Type B pancreatic cell (in vitro differentiated cells): ENCODE measurements at regions not wholly inside any gene's neighbourhood (a gene's known extent, or its start where the extent isn't known, plus 50 kb on each side); places are given as distances from the start of the nearest gene placed in this dataset.

Experiments
- DNase-seq: peaks from one replicate; pipeline ENCODE4 v3.0.0; 2021; ENCODE audit warnings: mixed read lengths; ENCODE audit not compliant: unreplicated experiment; ENCODE audit errors: extremely low spot score
- H3K27ac Mint-ChIP-seq: 2 replicates; pipeline ENCODE4 v1.8.0; 2021; ENCODE audit warnings: mild to moderate bottlenecking, mixed read lengths
- H3K27me3 Mint-ChIP-seq: 2 replicates; pipeline ENCODE4 v1.8.0; 2021; ENCODE audit warnings: mixed read lengths
- H3K36me3 Mint-ChIP-seq: 2 replicates; pipeline ENCODE4 v1.8.0; 2021; ENCODE audit warnings: mixed read lengths
- H3K4me1 Mint-ChIP-seq: one replicate; pipeline ENCODE4 v1.8.0; 2021; ENCODE audit warnings: mixed read lengths; ENCODE audit not compliant: unreplicated experiment
- H3K4me3 Mint-ChIP-seq: 2 replicates; pipeline ENCODE4 v1.8.0; 2021; ENCODE audit warnings: mild to moderate bottlenecking, mixed read lengths
- H3K9me3 Mint-ChIP-seq: 2 replicates; pipeline ENCODE4 v1.8.0; 2021; ENCODE audit warnings: mixed read lengths
- CTCF ChIP-seq: fragments of 200-600 bp; sonication (generic); conservative IDR thresholded peaks from 2 replicates; pipeline ENCODE4 v1.5.0; 2021; ENCODE audit warnings: antibody characterized with exemption, mild to moderate bottlenecking

- Mint-ChIP-seq H3K4me1 (no peaks in the 10 kb centered on the region), H3K4me3 (no peak overlapping the region), H3K36me3 (no peaks in the 10 kb centered on the region), H3K27ac (no peak overlapping the region), H3K27me3 (no peaks in the 10 kb centered on the region), H3K9me3 (no peaks in the 10 kb centered on the region)
- DNase-seq: no peak
- peak; percentile 57 for TF ChIP-seq CTCF
Measured at GRCh38 chr6:63066055-63066704, 145.1 kb upstream of the FKBP1C start.

- H3K4me3 Mint-ChIP-seq: no peak overlapping the region
- no peaks in the 10 kb centered on the region for H3K4me1 Mint-ChIP-seq
- no peaks in the 10 kb centered on the region for H3K9me3 Mint-ChIP-seq
- H3K36me3 Mint-ChIP-seq: no peaks in the 10 kb centered on the region
- TF ChIP-seq CTCF: no peak
- H3K27ac Mint-ChIP-seq: no peak overlapping the region
- H3K27me3 Mint-ChIP-seq: peaks cover 3% of the 10 kb centered on the region
- DNase-seq: no peak
Measured at GRCh38 chr6:63094947-63095346, 116.3 kb upstream of the FKBP1C start.

DNA sequence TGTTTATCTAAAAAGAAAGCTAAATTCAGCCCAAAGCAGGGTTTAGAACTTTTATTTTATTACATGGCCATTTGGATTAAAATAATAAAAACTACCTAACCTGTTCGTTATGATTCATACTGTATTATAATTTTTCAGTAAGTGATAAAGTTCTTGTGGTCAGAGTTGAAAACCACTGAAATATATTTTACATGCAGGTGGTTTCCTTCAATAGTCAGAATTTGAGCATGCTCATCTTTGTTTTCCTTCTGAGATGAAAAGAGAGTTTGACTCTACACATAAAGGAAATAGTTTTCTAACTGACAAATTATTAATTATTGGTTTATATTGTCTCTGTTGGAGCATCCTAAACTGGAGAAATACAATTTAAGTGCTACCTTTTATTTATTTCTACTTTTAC is 114.0 kb upstream of the FKBP1C start:
- Mint-ChIP-seq H3K36me3 (no peaks in the 10 kb centered on the region), H3K27me3 (peaks cover 3% of the 10 kb centered on the region), H3K27ac (no peak overlapping the region), H3K4me3 (no peak overlapping the region), H3K4me1 (no peaks in the 10 kb centered on the region), H3K9me3 (no peaks in the 10 kb centered on the region)
- DNase-seq: no peak
- TF ChIP-seq CTCF: no peak

DNA sequence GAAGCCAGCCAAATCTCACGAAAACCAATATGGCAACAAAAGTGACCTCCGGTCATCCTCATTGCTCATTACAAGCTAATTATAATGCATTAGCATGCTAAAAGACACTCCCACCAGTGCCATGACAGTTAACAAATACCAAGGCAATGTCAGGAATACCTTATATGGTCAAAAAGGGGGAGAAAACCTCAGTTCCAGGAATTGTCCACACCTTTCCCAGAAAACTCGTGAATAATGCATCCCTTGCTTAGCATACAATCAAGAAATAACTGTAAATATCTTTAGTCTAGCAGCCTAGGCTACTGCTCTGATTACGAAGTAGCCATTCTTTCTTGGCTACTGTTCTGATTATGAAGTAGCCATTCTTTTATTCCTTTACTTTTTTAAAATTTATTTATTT is 112.5 kb upstream of the FKBP1C start:
- Mint-ChIP-seq H3K27me3 (no peaks in the 10 kb centered on the region), H3K27ac (no peak overlapping the region)
- DNase-seq: no peak

DNA sequence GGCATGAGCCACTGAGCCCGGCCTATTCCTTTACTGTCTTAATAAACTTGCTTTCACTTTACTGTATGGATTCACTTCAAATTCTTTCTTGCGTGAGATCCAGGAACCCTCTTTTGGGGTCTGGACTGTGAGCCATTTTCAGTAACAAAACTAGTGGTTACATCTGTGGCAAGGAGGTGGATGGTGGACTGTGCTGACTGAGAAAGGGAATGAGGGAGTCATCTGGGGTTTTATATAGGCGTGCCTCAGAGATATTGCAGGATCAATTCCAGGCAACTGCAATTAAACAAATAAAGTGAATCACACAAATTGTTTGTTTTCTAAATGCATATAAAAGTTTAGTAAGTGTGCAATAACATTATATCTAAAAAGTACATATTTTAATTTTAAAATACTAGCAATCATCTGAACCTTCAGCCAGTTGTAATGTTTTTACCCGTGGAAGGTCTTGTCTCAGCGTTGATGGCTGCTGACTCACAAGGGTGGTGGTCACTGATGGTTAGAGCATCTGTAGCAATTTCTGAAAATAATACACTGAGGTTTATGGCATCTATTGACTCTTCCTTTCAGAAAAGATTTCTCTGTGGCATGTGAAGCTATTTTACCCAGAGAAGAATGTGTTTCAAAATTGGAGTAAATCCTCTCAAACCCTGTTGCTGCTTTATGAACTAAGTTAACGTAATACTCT is 111.4 kb upstream of the FKBP1C start:
- Mint-ChIP-seq H3K4me1 (no peaks in the 10 kb centered on the region), H3K27me3 (no peaks in the 10 kb centered on the region), H3K36me3 (no peaks in the 10 kb centered on the region), H3K9me3 (no peaks in the 10 kb centered on the region), H3K27ac (no peak overlapping the region), H3K4me3 (no peak overlapping the region)
- no peak for DNase-seq
- no peak for TF ChIP-seq CTCF

More for the DNA sequence above, 112.5 kb upstream of the FKBP1C start:
- Mint-ChIP-seq H3K9me3 (no peaks in the 10 kb centered on the region), H3K4me1 (no peaks in the 10 kb centered on the region), H3K36me3 (no peaks in the 10 kb centered on the region), H3K4me3 (no peak overlapping the region)
- TF ChIP-seq CTCF: no peak
